Smooth muscle cell (in vitro differentiated cells): ENCODE measurements at regions not wholly inside any gene's neighbourhood (a gene's known extent, or its start where the extent isn't known, plus 50 kb on each side); places are given as distances from the start of the nearest gene placed in this dataset.

Experiments
- DNase-seq: peaks from one replicate; lab custom pipeline; 2025; ENCODE audit not compliant: unreplicated experiment; lab: John Stamatoyannopoulos, UW
- H2AFZ ChIP-seq: fragments of 200-600 bp; sonication (generic); 2 replicates; pipeline ENCODE4 v1.6.0; 2016; ENCODE audit warnings: antibody characterized with exemption, low read depth, mild to moderate bottlenecking
- H3F3A ChIP-seq: fragments of 200-600 bp; sonication (generic); 2 replicates; pipeline ENCODE4 v1.6.0; 2017; ENCODE audit warnings: antibody characterized with exemption, low read depth
- H3K27ac ChIP-seq: fragments of 200-600 bp; sonication (generic); 2 replicates; pipeline ENCODE4 v1.5.1; 2016; ENCODE audit warnings: low read depth, mild to moderate bottlenecking
- H3K27me3 ChIP-seq: fragments of 200-600 bp; sonication (generic); 2 replicates; pipeline ENCODE4 v1.6.1; 2016; ENCODE audit warnings: low read depth, mild to moderate bottlenecking
- H3K36me3 ChIP-seq: fragments of 200-600 bp; sonication (generic); 2 replicates; pipeline ENCODE4 v1.5.1; 2016; ENCODE audit warnings: low read depth
- H3K4me1 ChIP-seq: fragments of 200-600 bp; sonication (generic); 2 replicates; pipeline ENCODE4 v1.5.1; 2016; ENCODE audit warnings: low read depth
- H3K4me2 ChIP-seq: fragments of 200-600 bp; sonication (generic); 2 replicates; pipeline ENCODE4 v1.6.0; 2016; ENCODE audit warnings: mild to moderate bottlenecking
- H3K4me3 ChIP-seq: fragments of 200-600 bp; sonication (generic); 2 replicates; pipeline ENCODE4 v1.5.1; 2016; ENCODE audit warnings: mild to moderate bottlenecking
- H3K79me2 ChIP-seq: fragments of 200-600 bp; sonication (generic); 2 replicates; pipeline ENCODE4 v1.6.0; 2016; ENCODE audit warnings: low read depth, mild to moderate bottlenecking
- H3K9ac ChIP-seq: fragments of 200-600 bp; sonication (generic); 2 replicates; pipeline ENCODE4 v1.6.0; 2016; ENCODE audit warnings: low read depth
- H3K9me3 ChIP-seq: fragments of 200-600 bp; sonication (generic); replicated peaks from 2 replicates; pipeline ENCODE4 v1.5.1; 2016; ENCODE audit warnings: low read depth
- H4K20me1 ChIP-seq: fragments of 200-600 bp; sonication (generic); 2 replicates; pipeline ENCODE4 v1.6.0; 2016; ENCODE audit warnings: low read depth
- WGBS: methylation state at CpG from one replicate; pipeline ENCODE4 v1.1.7; 2016; ENCODE audit warnings: low lambda C conversion rate; 5-methylcytosine and 5-hydroxymethylcytosine counted together
- TF ChIP-seq, protein P1 (sequence below): fragments of 200-600 bp; sonication (generic); IDR thresholded peaks from 2 replicates; pipeline ENCODE4 v1.5.1; 2017; ENCODE audit warnings: borderline replicate concordance, mild to moderate bottlenecking, antibody characterized with exemption; ENCODE audit not compliant: insufficient read depth, poor library complexity, severe bottlenecking

DNA sequence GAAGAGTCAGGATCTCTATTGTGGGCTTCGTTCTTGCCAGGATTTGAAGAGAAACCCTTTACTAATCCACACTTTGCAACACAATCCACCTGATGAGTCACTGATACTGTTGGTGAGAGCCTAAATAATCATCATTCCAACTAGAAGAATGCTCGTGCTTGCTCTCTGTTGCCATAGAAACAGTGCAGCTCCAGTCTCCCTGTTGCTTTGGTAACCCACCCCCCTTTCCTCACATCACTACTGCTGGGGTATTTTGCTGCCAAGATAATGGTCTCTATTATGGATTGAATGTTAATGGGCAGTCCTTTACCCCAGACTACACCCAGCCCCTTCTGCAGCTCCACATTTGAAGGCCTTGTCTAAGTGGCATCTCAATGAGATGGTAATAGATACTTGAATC is 190.4 kb downstream of the ABCC12 start:
- 10% methylated on average over 2 of the region's 2 CpGs for WGBS
- Histone ChIP-seq H2AFZ (no peak overlapping the region), H3F3A (no peaks in the 10 kb centered on the region), H3K9me3 (no peaks in the 10 kb centered on the region), H3K36me3 (no peaks in the 10 kb centered on the region), H3K27me3 (peaks cover 3% of the 10 kb centered on the region), H3K4me2 (no peak overlapping the region), H3K9ac (no peak overlapping the region), H4K20me1 (no peaks in the 10 kb centered on the region), H3K4me3 (no peak overlapping the region), H3K4me1 (no peaks in the 10 kb centered on the region), H3K27ac (no peak overlapping the region), H3K79me2 (no peaks in the 10 kb centered on the region)
- TF ChIP-seq, protein P1, sequence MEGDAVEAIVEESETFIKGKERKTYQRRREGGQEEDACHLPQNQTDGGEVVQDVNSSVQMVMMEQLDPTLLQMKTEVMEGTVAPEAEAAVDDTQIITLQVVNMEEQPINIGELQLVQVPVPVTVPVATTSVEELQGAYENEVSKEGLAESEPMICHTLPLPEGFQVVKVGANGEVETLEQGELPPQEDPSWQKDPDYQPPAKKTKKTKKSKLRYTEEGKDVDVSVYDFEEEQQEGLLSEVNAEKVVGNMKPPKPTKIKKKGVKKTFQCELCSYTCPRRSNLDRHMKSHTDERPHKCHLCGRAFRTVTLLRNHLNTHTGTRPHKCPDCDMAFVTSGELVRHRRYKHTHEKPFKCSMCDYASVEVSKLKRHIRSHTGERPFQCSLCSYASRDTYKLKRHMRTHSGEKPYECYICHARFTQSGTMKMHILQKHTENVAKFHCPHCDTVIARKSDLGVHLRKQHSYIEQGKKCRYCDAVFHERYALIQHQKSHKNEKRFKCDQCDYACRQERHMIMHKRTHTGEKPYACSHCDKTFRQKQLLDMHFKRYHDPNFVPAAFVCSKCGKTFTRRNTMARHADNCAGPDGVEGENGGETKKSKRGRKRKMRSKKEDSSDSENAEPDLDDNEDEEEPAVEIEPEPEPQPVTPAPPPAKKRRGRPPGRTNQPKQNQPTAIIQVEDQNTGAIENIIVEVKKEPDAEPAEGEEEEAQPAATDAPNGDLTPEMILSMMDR: no peak
- no peak for DNase-seq

DNA sequence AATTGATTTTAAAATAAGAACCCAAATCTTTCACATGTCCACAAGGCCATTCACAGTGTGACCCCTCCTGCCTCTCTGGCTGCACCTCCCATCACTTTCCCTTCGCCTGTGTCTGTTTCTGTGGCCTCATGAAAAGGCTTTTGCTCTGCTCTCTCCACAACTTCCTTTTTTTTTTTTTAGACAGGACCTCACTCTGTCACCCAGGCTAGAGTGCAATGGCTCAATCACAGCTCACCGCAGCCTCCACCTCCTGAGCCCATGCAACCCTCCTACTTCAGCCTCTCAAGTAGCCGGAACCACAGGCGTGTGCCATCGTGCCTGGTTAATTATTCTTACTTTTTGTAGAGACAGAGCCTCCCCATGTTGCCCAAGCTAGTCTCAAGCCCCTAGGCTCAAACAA is 197.1 kb downstream of the ABCC12 start:
- Histone ChIP-seq H3K4me1 (no peaks in the 10 kb centered on the region), H3K79me2 (no peaks in the 10 kb centered on the region), H3K4me2 (no peak overlapping the region), H3K36me3 (no peaks in the 10 kb centered on the region), H4K20me1 (no peaks in the 10 kb centered on the region), H3K9me3 (no peaks in the 10 kb centered on the region), H3K4me3 (no peak overlapping the region), H3K27ac (no peak overlapping the region), H3K27me3 (peaks cover 3% of the 10 kb centered on the region), H3K9ac (no peak overlapping the region), H2AFZ (no peak overlapping the region), H3F3A (no peaks in the 10 kb centered on the region)
- DNase-seq: no peak
- WGBS: 94% methylated on average over 5 of the region's 5 CpGs
- TF ChIP-seq, protein P1: no peak

DNA sequence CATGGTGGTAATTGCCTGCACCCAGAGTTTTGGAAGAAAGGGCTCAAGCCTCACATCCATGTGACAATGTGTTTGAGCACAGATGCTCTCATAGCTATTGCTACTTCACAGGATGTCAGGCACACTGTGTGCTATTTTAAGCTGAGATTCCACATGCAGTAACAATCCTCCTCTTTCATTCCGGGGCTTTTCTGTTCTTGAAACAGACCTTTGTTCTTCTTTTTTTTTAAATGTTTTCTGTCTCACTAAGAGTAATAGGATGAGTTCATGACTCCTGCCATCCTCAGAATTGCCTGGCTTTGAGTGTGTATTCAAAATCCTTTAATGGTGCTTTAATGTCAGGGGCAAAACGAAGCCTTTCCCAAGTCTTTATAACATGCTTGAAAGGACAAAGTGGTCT is 198.9 kb downstream of the ABCC12 start:
- no peaks in the 10 kb centered on the region for H4K20me1 ChIP-seq
- WGBS: 66% methylated on average over 2 of the region's 2 CpGs
- H3K4me1 ChIP-seq: no peaks in the 10 kb centered on the region
- no peak overlapping the region for H3K9ac ChIP-seq
- DNase-seq: no peak
- no peaks in the 10 kb centered on the region for H3K79me2 ChIP-seq
- no peak overlapping the region for H3K4me3 ChIP-seq
- no peaks in the 10 kb centered on the region for H3K9me3 ChIP-seq
- no peak overlapping the region for H3K27ac ChIP-seq
- no peak overlapping the region for H2AFZ ChIP-seq
- no peaks in the 10 kb centered on the region for H3K36me3 ChIP-seq
- TF ChIP-seq, protein P1: no peak
- peaks cover 3% of the 10 kb centered on the region for H3K27me3 ChIP-seq
- no peaks in the 10 kb centered on the region for H3F3A ChIP-seq
- no peak overlapping the region for H3K4me2 ChIP-seq

DNA sequence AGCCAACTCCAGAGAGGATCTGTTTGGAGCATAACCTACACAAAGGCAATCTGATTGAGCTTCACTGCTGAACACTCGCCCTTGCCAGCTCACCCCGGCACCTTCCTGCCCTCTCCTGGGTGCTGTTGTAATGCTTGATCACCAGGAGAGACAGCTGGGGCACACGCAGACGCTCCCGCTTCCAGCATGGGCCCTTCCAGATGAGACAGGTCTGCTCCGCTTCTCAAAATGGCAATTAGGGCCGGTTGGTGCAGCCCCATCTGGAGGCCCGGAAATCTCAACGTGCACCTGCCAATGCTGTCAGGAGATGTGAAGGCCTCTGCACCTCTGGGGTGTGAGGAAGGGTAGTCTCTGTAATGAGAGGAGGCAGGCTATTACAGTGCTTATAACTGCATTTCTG is 206.1 kb downstream of the ABCC12 start:
- TF ChIP-seq, protein P1: no peak
- H3K9me3 ChIP-seq: no peaks in the 10 kb centered on the region
- H3K27me3 ChIP-seq: no peaks in the 10 kb centered on the region
- 93% methylated on average over 9 of the region's 9 CpGs for WGBS
- H4K20me1 ChIP-seq: no peaks in the 10 kb centered on the region
- H3F3A ChIP-seq: no peaks in the 10 kb centered on the region
- H3K27ac ChIP-seq: no peak overlapping the region
- H3K4me1 ChIP-seq: no peaks in the 10 kb centered on the region
- H3K9ac ChIP-seq: no peak overlapping the region
- no peak overlapping the region for H3K4me2 ChIP-seq
- H3K79me2 ChIP-seq: no peaks in the 10 kb centered on the region
- no peak for DNase-seq
- H3K36me3 ChIP-seq: no peaks in the 10 kb centered on the region
- no peak overlapping the region for H3K4me3 ChIP-seq
- no peak overlapping the region for H2AFZ ChIP-seq
